GM21825 (cell line): ENCODE measurements at regions not wholly inside any gene's neighbourhood (a gene's known extent, or its start where the extent isn't known, plus 50 kb on each side); places are given as distances from the start of the nearest gene placed in this dataset.

Experiments
- ATAC-seq: cut with Tn5 transposase; IDR thresholded peaks from one replicate; pipeline ENCODE4 v1.9.1; 2021; ENCODE audit warnings: mild to moderate bottlenecking, moderate library complexity; ENCODE audit not compliant: unreplicated experiment

DNA sequence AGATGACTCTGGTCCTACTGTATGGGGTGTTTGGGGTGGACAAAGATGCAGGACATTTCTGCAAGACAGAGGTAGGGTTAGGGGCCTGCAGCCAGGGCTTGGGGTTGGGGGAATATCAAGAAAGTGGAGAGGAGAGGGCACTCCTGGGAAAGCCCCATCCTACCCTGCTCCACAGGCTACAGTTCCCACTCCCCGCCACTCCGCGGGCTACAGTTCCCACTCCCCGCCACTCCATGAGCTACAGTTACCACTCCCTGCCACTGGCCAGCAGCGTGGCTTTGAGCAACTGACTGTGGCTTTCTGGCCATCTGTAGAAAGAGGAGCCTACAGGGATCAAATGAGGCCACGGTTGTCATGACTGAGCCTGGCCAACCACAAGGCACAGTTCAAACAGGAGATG lies 93.8 kb upstream of the GRIK3 start:
- ATAC-seq = no peak

GRCh38 chr1:37130221-37130948 lies 96.1 kb upstream of the GRIK3 start:
- ATAC-seq = no peak

DNA sequence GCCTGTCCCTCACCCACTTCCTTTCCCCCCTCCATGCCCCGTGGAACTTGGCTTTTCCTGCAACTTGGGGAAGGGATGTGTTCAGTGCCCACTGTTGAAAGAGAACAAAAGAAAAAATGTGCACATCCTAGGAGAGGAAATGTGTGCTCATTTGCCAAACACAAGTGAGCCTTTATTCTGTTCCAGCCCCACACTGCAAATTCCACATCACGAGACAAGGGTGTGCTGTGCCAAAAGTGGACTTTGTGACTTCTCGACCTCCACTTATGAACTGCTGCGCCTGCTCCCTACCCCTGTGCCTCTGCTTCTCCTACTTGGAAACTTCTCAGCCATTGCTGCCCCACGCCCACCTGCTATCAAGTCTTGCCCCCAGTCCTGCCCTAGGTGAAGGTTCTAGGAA lies 97.0 kb upstream of the GRIK3 start:
- no peak for ATAC-seq

GRCh38 chr1:37133276-37134145 lies 99.2 kb upstream of the GRIK3 start:
- ATAC-seq = no peak

DNA sequence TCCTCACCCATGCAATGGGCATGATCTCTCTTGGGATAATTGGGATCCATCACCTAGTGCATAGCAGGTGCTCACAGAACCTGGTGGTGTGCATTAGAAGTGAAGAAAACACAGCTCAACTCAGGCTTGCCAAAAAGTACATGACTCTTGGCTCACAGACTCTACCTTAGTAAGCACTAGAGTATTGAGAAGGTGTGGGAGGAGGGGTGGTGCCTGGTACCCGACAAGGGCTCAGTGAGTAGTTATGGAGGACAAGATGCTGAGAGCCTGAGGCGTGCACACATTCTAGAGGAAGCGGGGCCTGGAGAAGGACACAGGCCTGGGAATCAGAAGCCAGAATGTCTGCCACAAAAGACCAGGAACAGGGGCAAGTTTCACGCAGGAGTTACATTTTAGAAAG lies 100.3 kb upstream of the GRIK3 start:
- ATAC-seq = no peak

DNA sequence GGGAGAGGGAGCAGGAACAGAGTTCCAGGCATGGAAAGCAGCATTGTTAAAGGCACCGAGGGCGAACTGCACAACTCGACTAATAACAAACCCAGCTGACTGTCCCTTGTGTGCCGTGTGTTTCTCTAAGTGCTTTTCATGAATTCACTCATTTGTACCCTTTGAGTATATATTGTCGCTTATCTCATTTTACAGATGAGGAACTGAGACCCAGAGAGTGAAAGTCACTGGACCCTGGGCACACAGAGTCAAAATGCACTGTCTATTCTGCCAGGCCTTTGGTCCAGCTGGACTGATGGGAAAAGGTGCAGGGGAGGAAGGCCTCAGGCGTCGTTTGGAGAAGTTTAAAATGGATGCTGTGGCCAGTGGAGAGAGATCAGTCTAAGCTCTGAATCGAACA lies 100.7 kb upstream of the GRIK3 start:
- no peak for ATAC-seq

- no peak for ATAC-seq
Measured at GRCh38 chr1:37137014-37137413, 102.7 kb upstream of the GRIK3 start.

DNA sequence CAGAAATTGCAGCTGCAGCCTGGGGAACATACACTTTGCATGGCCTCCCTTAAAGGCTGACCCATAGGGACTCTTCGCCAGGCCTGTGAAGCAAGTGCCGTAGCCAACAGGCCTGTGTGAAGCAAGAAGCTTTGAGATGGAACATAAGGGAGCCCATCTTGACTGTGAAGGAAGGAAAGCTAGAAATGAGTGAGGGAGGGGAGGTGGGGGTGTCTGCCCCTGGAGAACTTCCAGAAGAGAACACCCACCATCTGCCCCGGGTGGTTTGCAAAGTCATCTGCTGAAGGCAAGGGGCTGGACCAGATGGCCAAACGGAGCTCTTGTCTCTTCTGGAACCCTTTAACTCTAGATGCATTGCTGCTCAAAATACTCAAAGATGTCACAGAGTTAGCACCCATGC lies 103.3 kb upstream of the GRIK3 start:
- ATAC-seq = no peak

GRCh38 chr1:37143800-37144199 lies 109.5 kb upstream of the GRIK3 start:
- no peak for ATAC-seq

DNA sequence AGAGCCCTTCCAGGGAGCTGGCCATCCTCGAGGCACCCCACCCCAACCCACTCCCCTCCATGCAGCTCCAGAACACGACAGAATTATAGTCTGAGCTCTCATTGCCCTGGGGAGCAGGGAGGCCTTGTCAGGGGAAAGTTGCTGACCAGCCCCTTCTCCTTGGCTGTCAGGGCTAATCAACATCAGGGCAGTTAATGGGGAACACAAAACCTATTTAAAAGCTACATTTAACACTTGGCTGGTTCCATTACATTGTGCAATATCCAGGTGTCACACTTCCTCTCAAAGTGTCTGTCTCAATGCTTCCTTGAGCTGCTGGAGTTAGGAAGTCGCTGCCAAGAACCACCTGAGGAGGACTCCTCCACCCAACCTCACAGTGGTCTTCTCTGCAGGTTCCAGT lies 111.8 kb upstream of the GRIK3 start:
- no peak for ATAC-seq

DNA sequence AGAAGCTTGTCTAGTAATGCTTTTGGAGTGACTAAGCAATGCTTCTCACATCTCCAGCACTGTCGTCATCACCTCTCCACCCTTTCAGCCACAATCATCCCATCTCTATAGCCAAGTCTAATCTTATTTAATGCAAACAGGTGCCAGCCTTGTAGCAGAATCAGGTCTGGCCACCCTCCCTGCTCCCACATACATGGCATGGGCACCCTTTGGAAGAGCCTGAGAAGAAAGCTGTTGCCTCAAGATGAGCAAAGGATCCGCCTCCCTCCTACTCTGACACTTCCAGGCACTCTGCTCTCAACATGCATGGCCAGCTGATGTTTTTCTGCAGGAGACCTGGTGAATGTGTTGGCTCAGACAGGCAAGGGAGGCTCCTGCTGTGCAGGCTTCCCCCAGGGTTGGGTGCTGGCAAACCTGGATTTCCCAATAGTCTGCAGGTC lies 113.1 kb upstream of the GRIK3 start:
- no peak for ATAC-seq

GRCh38 chr1:37147906-37148305 lies 113.6 kb upstream of the GRIK3 start:
- no peak for ATAC-seq

DNA sequence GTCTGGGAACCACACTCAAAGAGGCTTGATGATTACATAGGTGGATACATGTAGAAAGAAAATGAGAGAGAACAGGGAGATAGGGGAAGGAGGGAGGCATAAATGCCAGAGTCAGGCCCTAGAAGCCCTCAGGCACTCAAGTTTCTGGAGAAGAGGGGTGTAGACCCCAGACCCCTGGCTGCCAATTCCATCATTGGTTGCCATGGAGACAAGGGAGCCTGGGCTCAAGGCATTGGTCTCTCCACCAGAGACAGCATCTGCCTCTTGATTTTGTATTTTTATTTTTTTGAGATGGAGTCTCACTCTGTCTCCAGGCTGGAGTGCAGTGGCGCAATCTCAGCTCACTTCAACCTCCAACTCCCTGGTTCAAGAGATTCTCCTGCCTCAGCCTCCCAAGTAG lies 114.3 kb upstream of the GRIK3 start:
- ATAC-seq = no peak

DNA sequence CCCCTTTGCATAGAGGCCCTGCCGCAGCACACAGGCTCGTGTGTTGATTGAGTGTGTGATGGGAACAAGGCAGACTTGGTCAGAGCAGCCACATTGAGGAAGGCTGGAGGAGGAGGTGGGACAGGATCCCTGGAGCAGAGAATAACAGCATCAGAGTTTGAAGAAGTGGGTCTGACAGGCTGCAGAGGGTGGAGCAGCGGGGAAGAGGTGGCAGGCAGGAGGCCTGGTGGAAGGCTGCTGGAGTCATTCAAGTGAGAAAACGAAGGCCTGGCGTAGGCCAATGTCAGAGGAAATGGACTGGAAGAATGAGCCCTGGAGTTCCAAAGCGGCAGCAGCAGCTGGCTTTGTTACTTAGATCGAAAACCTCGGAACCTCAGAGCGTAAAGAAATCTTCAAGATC lies 115.0 kb upstream of the GRIK3 start:
- ATAC-seq = no peak

- no peak for ATAC-seq
Measured at GRCh38 chr1:37150986-37151385, 116.7 kb upstream of the GRIK3 start.

DNA sequence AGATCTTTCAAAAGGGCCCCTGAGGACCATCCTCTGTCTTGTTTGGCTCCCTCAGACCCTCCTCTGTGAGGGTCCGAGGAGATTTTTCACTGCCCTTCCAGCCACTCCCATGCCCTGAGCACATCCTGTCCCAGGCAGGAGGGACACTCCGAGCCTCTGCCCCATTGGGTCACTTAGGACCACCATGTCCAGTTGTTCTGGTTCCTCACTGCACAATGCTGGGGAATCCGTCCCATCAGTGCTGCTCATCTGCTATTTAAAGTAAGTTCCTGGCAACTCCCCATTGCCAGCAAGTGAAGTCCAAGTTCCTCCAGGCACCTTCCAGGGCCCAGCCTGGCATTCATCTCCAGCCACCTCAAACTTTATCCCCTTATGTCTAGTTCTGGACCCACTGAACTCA lies 117.5 kb upstream of the GRIK3 start:
- no peak for ATAC-seq

GRCh38 chr1:37152491-37152890 lies 118.2 kb upstream of the GRIK3 start:
- ATAC-seq = no peak

- ATAC-seq = no peak
Measured at GRCh38 chr1:37153116-37154100, 119.1 kb upstream of the GRIK3 start.

DNA sequence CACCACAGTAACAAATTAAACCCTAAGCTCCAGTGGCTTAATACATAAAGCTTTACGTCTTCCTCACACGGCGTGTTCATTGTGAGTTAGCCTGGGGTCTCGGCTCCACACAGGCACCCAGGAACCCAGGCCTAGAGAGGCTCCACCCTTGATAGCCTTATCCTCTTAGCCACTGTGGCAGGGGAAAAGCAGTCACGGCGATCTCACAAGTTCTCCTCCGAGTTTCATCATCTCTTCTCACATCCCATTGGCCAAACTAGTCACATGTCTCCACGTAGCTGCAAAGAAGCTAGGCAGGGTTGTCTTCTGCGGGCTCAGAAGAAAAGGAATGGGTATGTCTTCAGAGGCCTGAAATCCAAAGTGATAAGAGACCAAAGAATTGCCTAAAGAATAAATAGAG lies 122.3 kb upstream of the GRIK3 start:
- no peak for ATAC-seq

DNA sequence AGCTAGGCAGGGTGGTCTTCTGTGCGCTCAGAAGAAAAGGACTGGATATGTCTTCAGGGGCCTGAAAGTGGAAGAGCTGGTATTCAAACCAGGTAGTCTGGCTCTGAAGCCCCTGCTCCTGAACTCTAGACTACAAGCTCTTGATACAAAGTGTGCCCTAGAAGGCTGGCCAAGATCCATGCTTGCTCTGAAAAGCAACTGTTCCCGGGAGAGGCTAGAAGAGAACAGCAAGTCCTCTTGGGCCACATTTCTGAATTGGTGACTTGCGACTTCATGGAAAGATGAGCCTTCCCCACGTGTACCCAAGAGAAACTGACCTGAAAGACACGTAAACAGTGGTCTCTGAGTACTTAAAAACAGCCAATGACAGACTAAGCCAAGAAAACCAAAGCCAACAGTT lies 123.3 kb upstream of the GRIK3 start:
- ATAC-seq = no peak

- ATAC-seq = no peak
Measured at GRCh38 chr1:37158113-37158749, 123.9 kb upstream of the GRIK3 start.
